T-helper 17 cell (primary cell): ENCODE measurements at regions not wholly inside any gene's neighbourhood (a gene's known extent, or its start where the extent isn't known, plus 50 kb on each side); places are given as distances from the start of the nearest gene placed in this dataset.
A peak's percentile ranks its signal among the peaks of the same experiment; 100 is the strongest.

Experiments
- ATAC-seq: fragments of 150-1000 bp; cut with Tn5 transposase; 2 replicates; pipeline ENCODE4 v1.10.0; 2021; ENCODE audit warnings: mild to moderate bottlenecking, moderate library complexity
- DNase-seq, 3 donors: peaks; one replicate each; pipeline versions ENCODE4 v3.0.0 to v3.0.0-alpha.2; 2020 to 2021
- H3K9me3 ChIP-seq: one replicate; pipeline ENCODE4 v1.7.0; 2013; ENCODE audit warnings: low read length, mild to moderate bottlenecking; ENCODE audit not compliant: control insufficient read depth, poor library complexity, severe bottlenecking
- H3K27ac Mint-ChIP-seq: one replicate; pipeline ENCODE4 v1.8.0; 2022; ENCODE audit warnings: mild to moderate bottlenecking, moderate library complexity, mixed read lengths
- H3K27me3 Mint-ChIP-seq: one replicate; pipeline ENCODE4 v1.8.0; 2022; ENCODE audit warnings: mixed read lengths
- H3K36me3 Mint-ChIP-seq: one replicate; pipeline ENCODE4 v1.8.0; 2022; ENCODE audit warnings: low read depth, mixed read lengths
- H3K4me1 Mint-ChIP-seq: one replicate; pipeline ENCODE4 v1.8.0; 2022; ENCODE audit warnings: mild to moderate bottlenecking, mixed read lengths
- H3K4me3 Mint-ChIP-seq: one replicate; pipeline ENCODE4 v1.8.0; 2022; ENCODE audit warnings: mild to moderate bottlenecking, moderate library complexity, mixed read lengths

GRCh38 chr11:110015695-110016094 is 77.5 kb upstream of the ZC3H12C start:
- ATAC-seq, result no peak
- Mint-ChIP-seq H3K27ac (no peak overlapping the region), H3K27me3 (no peaks in the 10 kb centered on the region), H3K4me3 (no peak overlapping the region), H3K36me3 (no peaks in the 10 kb centered on the region), H3K4me1 (no peaks in the 10 kb centered on the region)
- peaks cover under 1% of the 10 kb centered on the region for H3K9me3 ChIP-seq
- DNase-seq, result no peak

DNA sequence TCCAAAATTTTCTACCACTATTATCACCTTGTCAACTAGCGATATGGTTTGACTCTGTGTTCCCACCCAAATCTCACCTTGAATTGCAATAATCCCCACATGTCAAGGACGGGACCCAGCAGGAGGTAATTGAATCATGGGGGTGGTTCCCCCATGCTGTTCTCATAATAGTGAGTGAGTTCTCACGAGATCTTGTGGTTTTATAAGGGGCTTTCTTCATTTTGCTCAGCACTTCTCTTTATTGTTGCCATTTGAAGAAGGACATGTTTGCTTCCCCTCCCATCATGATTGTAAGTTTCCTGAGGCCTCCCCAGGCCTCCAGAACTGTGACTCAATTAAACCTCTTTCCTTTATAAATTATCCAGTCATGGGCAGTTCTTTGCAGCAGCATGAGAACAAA is 73.5 kb upstream of the ZC3H12C start:
- DNase-seq (no peak), ATAC-seq (no peak)
- H3K4me3 Mint-ChIP-seq, result no peak overlapping the region
- peaks cover 5% of the 10 kb centered on the region for H3K27me3 Mint-ChIP-seq
- no peaks in the 10 kb centered on the region for H3K4me1 Mint-ChIP-seq
- H3K36me3 Mint-ChIP-seq, result no peaks in the 10 kb centered on the region
- no peaks in the 10 kb centered on the region for H3K9me3 ChIP-seq
- H3K27ac Mint-ChIP-seq, result no peak overlapping the region

GRCh38 chr11:110022548-110022947 is 70.6 kb upstream of the ZC3H12C start:
- no peaks in the 10 kb centered on the region for H3K9me3 ChIP-seq
- H3K27me3 Mint-ChIP-seq, result peaks cover 5% of the 10 kb centered on the region
- ATAC-seq (no peak), DNase-seq (no peak)
- H3K4me1 Mint-ChIP-seq, result no peaks in the 10 kb centered on the region
- H3K4me3 Mint-ChIP-seq, result no peak overlapping the region
- no peaks in the 10 kb centered on the region for H3K36me3 Mint-ChIP-seq
- no peak overlapping the region for H3K27ac Mint-ChIP-seq

DNA sequence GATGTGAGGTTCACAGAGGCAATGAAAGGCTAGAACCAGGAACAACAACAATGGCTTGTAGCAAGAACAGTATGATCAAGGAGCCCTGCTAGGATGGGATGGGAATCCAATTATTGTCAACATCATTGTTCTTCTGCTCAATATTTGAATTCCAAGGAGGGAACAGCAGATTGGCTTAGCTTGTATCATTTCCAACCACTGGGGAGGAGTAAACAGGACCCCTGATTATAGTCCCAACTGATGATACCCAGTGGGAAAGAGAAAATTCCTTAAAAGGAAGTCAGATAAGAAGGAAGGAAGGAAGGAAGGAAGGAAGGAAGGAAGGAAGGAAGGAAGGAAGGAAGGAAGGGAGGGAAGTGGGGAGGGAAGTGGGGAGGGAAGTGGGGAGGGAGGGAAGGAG is 69.5 kb upstream of the ZC3H12C start:
- no peak overlapping the region for H3K27ac Mint-ChIP-seq
- DNase-seq (no peak), ATAC-seq (no peak)
- no peaks in the 10 kb centered on the region for H3K36me3 Mint-ChIP-seq
- peaks cover 5% of the 10 kb centered on the region for H3K27me3 Mint-ChIP-seq
- H3K4me1 Mint-ChIP-seq, result no peaks in the 10 kb centered on the region
- H3K4me3 Mint-ChIP-seq, result no peak overlapping the region
- no peaks in the 10 kb centered on the region for H3K9me3 ChIP-seq

- Mint-ChIP-seq H3K4me3 (no peak overlapping the region), H3K4me1 (no peaks in the 10 kb centered on the region), H3K36me3 (no peaks in the 10 kb centered on the region), H3K27me3 (peaks cover 5% of the 10 kb centered on the region), H3K27ac (no peak overlapping the region)
- peak; percentile 74 for ATAC-seq
- H3K9me3 ChIP-seq, result no peaks in the 10 kb centered on the region
- DNase-seq, result no peak
Measured at GRCh38 chr11:110026858-110027626, 66.2 kb upstream of the ZC3H12C start.

GRCh38 chr11:110027627-110028371 is 65.4 kb upstream of the ZC3H12C start:
- no peak for DNase-seq
- no peaks in the 10 kb centered on the region for H3K36me3 Mint-ChIP-seq
- ATAC-seq, result no peak

GRCh38 chr11:110028921-110029320 is 64.3 kb upstream of the ZC3H12C start:
- H3K27me3 Mint-ChIP-seq, result no peaks in the 10 kb centered on the region
- H3K27ac Mint-ChIP-seq, result no peak overlapping the region
- H3K36me3 Mint-ChIP-seq, result no peaks in the 10 kb centered on the region
- ATAC-seq (no peak), DNase-seq (no peak)
- no peaks in the 10 kb centered on the region for H3K9me3 ChIP-seq
- no peak overlapping the region for H3K4me3 Mint-ChIP-seq
- no peaks in the 10 kb centered on the region for H3K4me1 Mint-ChIP-seq

More at GRCh38 chr11:110027627-110028371, 65.4 kb upstream of the ZC3H12C start:
- Mint-ChIP-seq H3K4me1 (no peaks in the 10 kb centered on the region), H3K4me3 (no peak overlapping the region), H3K27me3 (peaks cover under 1% of the 10 kb centered on the region), H3K27ac (no peak overlapping the region)
- no peaks in the 10 kb centered on the region for H3K9me3 ChIP-seq

- H3K9me3 ChIP-seq, result no peaks in the 10 kb centered on the region
- no peaks in the 10 kb centered on the region for H3K36me3 Mint-ChIP-seq
- no peak overlapping the region for H3K27ac Mint-ChIP-seq
- no peaks in the 10 kb centered on the region for H3K4me1 Mint-ChIP-seq
- ATAC-seq, result no peak
- no peak for DNase-seq
- no peak overlapping the region for H3K4me3 Mint-ChIP-seq
- H3K27me3 Mint-ChIP-seq, result no peaks in the 10 kb centered on the region
Measured at GRCh38 chr11:110029714-110030113, 63.5 kb upstream of the ZC3H12C start.

GRCh38 chr11:110031171-110031570 is 62.0 kb upstream of the ZC3H12C start:
- ATAC-seq (no peak), DNase-seq (no peak)
- H3K9me3 ChIP-seq, result no peaks in the 10 kb centered on the region
- Mint-ChIP-seq H3K36me3 (no peaks in the 10 kb centered on the region), H3K4me1 (no peaks in the 10 kb centered on the region), H3K4me3 (no peak overlapping the region), H3K27me3 (no peaks in the 10 kb centered on the region), H3K27ac (no peak overlapping the region)

GRCh38 chr11:110032259-110032658 is 60.9 kb upstream of the ZC3H12C start:
- Mint-ChIP-seq H3K27me3 (no peaks in the 10 kb centered on the region), H3K4me3 (no peak overlapping the region), H3K27ac (no peak overlapping the region), H3K36me3 (no peaks in the 10 kb centered on the region), H3K4me1 (no peaks in the 10 kb centered on the region)
- H3K9me3 ChIP-seq, result no peaks in the 10 kb centered on the region
- ATAC-seq (no peak), DNase-seq (no peak)

DNA sequence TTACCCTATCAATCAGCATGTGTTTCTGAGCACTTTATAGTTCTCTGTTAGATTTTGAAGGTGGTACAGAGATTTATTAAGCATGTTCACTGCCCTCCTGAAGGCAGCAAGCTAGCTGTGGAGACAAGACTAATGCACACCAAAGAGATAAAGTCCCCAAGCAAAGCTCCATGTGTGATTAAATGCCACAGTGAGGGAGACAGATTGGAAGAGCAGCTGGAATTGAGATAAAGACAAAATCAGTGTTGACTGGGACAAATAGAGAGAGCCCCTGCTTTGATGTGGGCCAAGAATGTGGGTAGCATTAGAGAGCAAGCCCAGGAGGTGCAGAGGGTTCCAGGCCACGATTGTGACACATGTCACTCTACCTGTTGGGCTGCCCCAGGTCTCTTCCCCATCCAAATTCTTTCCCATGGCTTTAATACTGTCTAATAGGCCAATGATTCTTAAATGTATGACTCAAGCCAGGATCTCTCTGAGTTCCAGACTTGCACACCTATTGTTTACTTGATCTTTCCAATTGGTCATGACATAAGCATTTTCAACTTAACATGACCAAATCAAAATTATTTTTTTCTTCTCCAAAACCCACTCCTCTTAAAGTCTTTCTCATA is 60.1 kb upstream of the ZC3H12C start:
- ATAC-seq (no peak), DNase-seq (no peak)
- no peak overlapping the region for H3K27ac Mint-ChIP-seq

DNA sequence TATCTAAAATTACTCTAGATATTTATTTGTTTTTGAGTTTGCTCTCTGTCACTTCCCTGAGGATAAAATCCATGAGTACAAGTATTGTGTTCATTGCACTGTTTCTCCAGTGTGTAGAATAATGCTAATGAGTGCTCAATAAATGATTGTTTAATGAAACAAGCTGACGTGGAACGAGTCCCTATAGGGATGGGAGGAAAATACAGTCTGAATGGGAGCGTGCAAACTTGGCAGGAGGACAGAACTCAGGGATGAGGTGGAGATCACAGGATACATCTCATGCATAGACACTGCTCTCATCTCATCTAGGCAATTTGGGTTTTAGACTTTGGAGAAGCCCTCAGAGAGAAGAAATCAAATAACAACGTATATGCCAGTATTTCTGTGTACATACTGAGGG is 58.4 kb upstream of the ZC3H12C start:
- peaks cover 6% of the 10 kb centered on the region for H3K27me3 Mint-ChIP-seq
- ATAC-seq, result no peak
- no peaks in the 10 kb centered on the region for H3K36me3 Mint-ChIP-seq
- no peak overlapping the region for H3K4me3 Mint-ChIP-seq
- no peaks in the 10 kb centered on the region for H3K9me3 ChIP-seq
- H3K4me1 Mint-ChIP-seq, result no peaks in the 10 kb centered on the region
- H3K27ac Mint-ChIP-seq, result no peak overlapping the region
- no peak for DNase-seq

More for the DNA sequence above, 60.1 kb upstream of the ZC3H12C start:
- H3K36me3 Mint-ChIP-seq, result no peaks in the 10 kb centered on the region
- peaks cover 2% of the 10 kb centered on the region for H3K27me3 Mint-ChIP-seq
- no peaks in the 10 kb centered on the region for H3K4me1 Mint-ChIP-seq
- no peaks in the 10 kb centered on the region for H3K9me3 ChIP-seq
- H3K4me3 Mint-ChIP-seq, result no peak overlapping the region

DNA sequence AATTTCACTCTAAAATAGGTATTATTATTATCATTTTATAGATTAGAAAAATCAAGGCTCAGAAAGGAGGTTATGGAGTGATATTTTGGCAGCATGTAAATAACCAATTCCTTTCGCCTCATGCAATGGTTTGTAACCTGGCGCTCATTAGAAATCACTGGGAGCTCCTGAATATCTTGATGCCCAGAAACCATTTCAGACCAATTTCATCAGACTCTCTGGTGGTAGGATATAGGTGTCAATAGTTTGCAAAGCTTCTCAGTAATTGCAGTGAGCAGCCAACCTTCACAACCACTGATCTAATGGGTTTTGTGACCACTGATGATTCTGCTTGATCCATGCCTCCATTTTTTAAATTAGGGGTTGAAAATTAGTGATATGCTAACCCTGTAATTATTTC is 57.8 kb upstream of the ZC3H12C start:
- Mint-ChIP-seq H3K4me3 (no peak overlapping the region), H3K36me3 (no peaks in the 10 kb centered on the region), H3K27me3 (peaks cover 6% of the 10 kb centered on the region), H3K4me1 (no peaks in the 10 kb centered on the region), H3K27ac (no peak overlapping the region)
- H3K9me3 ChIP-seq, result no peaks in the 10 kb centered on the region
- DNase-seq (no peak), ATAC-seq (no peak)
